Left ventricle myocardium inferior (tissue), 1 donor: ENCODE measurements at regions not wholly inside any gene's neighbourhood (a gene's known extent, or its start where the extent isn't known, plus 50 kb on each side); places are given as distances from the start of the nearest gene placed in this dataset.

ENCODE experiments used
- DNase-seq: peaks from one replicate; pipeline ENCODE4 v3.0.0-alpha.2; 2020
- H3K27ac ChIP-seq: fragments of 200-600 bp; replicated peaks from 2 replicates; pipeline ENCODE4 v1.8.0; 2021
- H3K27me3 ChIP-seq: fragments of 200-600 bp; 2 replicates; pipeline ENCODE4 v1.8.0; 2021; ENCODE audit warnings: low read depth
- H3K36me3 ChIP-seq: fragments of 200-600 bp; 2 replicates; pipeline ENCODE4 v1.8.0; 2021
- H3K4me1 ChIP-seq: fragments of 200-600 bp; 2 replicates; pipeline ENCODE4 v1.8.0; 2021
- H3K4me3 ChIP-seq: fragments of 200-600 bp; 2 replicates; pipeline ENCODE4 v1.8.0; 2021; ENCODE audit warnings: mild to moderate bottlenecking, moderate library complexity
- H3K9me3 ChIP-seq: fragments of 200-600 bp; replicated peaks from 2 replicates; pipeline ENCODE4 v1.8.0; 2021
- intact Hi-C: fragments of 100-400 bp; cut with micrococcal nuclease; formaldehyde crosslinking; loops from one replicate; pipeline ENCODE4 v1.11.0; 2022
- TF ChIP-seq, protein P1 (sequence below): fragments of 200-600 bp; IDR thresholded peaks from 2 replicates; pipeline ENCODE4 v1.8.0; 2021; ENCODE audit warnings: antibody characterized with exemption, mild to moderate bottlenecking, borderline replicate concordance
- donor health status: DM: no; HTN: yes; CAD: no; lungs with severe emphysema.

DNA sequence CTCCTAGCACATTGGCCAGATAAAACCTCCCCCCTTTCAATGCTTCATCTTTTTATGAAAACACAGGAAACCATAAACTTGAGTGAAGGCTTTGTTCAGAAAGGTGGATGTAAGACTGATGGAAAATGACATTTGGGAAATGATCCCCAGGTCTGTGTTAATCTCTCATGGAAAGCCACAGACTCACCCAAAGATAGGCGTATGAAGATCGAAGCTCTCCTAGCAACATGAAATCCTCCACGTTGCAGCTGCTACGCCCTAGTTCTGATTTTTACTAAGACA is 63.4 kb upstream of the PTGR2 start:
- Histone ChIP-seq H3K27me3 (no peaks in the 10 kb centered on the region), H3K4me1 (peaks cover 73% of the 10 kb centered on the region), H3K36me3 (no peaks in the 10 kb centered on the region), H3K27ac (peak overlapping the region; percentile 99), H3K4me3 (peak overlapping the region; percentile 80), H3K9me3 (no peaks in the 10 kb centered on the region)
- intact Hi-C loops = loop anchor here (5.0 kb wide), 1 partner anchor 36 kb away; no protein-coding TSS in a partner anchor
- TF ChIP-seq, protein P1, sequence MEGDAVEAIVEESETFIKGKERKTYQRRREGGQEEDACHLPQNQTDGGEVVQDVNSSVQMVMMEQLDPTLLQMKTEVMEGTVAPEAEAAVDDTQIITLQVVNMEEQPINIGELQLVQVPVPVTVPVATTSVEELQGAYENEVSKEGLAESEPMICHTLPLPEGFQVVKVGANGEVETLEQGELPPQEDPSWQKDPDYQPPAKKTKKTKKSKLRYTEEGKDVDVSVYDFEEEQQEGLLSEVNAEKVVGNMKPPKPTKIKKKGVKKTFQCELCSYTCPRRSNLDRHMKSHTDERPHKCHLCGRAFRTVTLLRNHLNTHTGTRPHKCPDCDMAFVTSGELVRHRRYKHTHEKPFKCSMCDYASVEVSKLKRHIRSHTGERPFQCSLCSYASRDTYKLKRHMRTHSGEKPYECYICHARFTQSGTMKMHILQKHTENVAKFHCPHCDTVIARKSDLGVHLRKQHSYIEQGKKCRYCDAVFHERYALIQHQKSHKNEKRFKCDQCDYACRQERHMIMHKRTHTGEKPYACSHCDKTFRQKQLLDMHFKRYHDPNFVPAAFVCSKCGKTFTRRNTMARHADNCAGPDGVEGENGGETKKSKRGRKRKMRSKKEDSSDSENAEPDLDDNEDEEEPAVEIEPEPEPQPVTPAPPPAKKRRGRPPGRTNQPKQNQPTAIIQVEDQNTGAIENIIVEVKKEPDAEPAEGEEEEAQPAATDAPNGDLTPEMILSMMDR = no peak
- DNase-seq = no peak

DNA sequence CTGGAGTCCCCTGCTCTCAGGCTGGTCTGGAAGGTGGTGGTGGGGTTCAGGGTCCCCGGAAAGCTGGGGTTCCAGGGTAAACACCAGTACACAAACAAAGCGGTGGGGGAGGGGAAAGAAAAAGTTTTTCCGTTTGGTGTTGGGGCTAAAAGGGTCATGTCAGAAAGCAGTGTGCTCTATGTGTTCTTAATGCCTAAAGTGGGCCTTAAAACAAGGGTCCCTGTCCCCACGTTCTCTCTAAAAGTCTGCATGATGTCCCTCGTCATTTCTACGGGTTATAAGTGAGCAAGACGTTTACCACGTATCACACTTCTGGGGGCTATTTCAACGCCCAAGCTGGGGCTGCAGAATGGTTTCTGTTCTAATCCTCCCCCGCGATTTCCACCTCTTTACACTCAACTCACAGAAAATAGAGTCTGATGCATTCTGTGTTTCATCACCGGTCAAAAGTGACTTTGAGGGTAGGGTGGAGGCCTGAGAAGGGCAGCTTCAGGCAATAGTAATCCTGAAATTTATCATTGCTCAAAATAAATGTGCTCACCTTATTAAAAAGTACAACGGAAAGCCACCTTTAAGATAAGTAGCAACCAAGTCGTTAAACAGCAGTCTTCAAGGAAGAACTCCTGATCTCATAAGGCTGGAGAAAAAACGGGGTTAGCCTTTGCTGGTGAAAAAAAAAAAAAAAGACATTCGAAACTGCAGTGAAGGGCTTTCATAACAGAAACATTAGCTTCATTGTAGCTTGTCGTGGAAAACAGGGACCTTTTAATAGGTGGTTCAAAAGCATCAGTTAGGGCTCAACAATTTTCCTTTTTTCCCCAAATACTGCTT is 63.9 kb upstream of the PTGR2 start:
- H3K27me3 ChIP-seq = no peaks in the 10 kb centered on the region
- no peaks in the 10 kb centered on the region for H3K36me3 ChIP-seq
- no peak for DNase-seq
- peaks cover 76% of the 10 kb centered on the region for H3K4me1 ChIP-seq
- peak overlapping the region; percentile 80 for H3K4me3 ChIP-seq
- intact Hi-C loops = loop anchor here (5.0 kb wide), 1 partner anchor 35 kb away; no protein-coding TSS in a partner anchor
- peak overlapping the region; percentile 99 for H3K27ac ChIP-seq
- no peaks in the 10 kb centered on the region for H3K9me3 ChIP-seq
- TF ChIP-seq, protein P1 = no peak

DNA sequence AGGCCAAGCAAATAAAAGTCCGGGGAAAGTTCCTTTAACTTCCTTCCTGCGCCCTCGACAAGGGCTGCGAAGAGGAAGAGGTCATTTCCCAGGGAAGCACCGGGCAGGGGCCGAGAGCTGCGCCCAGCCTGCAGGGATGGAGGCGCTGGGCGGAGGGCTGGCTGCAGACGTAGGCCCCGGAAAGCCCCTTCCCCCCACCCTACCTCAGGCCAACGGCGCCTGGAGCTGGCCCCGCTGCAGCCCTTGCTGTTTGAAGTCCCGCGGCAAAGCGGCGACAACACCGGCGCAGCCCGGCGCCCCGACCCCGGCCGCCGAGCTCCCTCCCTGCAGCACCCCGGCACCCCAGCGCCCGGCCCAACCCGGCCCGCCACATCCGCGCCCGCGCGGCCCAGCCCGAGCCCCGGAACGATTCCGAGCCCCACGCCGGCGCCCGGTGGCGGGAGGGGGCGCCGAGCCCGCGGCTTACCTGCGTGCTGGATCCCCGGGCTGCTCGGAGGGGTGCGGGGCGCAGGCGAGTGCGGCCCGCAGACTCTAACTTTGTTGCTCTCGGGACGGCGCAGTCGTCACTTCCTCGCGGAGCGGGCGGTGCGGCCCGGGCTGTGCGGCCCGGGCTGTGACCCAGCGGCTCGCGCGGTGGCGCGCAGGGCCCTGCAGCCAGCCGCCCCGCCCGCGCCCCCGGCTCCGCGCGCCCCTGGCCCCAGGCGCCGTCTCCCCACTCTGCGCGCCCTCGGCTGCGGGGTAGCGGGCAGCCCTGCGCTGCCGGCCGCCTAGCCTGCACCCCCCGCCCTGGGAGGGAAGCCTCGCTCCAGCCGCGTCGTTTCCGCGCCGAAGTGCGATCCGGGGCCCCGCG is 64.8 kb upstream of the PTGR2 start:
- no peaks in the 10 kb centered on the region for H3K27me3 ChIP-seq
- TF ChIP-seq, protein P1 = no peak
- H3K27ac ChIP-seq = peak overlapping the region; percentile 99
- intact Hi-C loops = loop anchor here (5.0 kb wide), 1 partner anchor 35 kb away; no protein-coding TSS in a partner anchor
- DNase-seq = peak; percentile 78
- no peaks in the 10 kb centered on the region for H3K9me3 ChIP-seq
- peaks cover 84% of the 10 kb centered on the region for H3K4me1 ChIP-seq
- peak overlapping the region; percentile 80 for H3K4me3 ChIP-seq
- no peaks in the 10 kb centered on the region for H3K36me3 ChIP-seq

DNA sequence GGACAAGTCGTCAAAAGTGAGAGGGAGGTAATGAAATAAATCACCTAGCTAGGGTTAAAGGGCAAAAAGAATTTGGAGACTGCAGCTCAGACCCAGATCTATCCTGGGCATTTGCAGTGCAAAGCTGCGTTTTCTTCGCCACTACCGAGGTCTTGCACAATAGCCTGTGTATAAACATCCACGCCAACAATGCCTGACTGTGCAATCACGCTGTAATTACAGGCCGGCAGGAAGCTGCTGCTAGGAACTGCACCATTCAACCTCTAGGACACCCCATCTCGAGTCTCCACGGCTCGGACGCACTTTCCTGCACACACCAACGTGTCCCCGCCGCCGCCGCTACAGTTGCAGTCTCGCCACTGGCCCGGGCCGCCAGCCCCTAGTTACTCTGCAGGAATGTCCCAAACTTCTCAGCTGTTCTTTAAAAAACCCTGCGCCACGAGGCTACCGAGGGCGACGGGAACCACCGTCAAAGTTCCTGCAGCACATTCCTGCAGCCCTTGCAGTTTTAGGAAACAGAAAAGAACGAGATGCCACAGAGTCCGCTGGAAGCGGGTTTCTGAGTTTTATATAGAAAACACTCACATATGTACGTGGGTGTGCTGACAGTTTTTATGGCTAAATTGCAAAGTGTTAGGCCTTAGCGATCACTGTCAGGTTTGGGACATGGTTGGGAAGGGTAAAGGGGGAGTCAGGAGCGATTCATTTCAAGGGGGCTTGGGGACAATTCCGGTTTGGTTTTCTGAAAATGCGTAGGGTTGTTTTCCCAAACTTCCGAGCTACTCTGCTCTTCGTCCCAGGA is 65.6 kb upstream of the PTGR2 start:
- DNase-seq = peak; percentile 70
- Histone ChIP-seq H3K4me3 (peak overlapping the region; percentile 80), H3K27me3 (no peaks in the 10 kb centered on the region), H3K36me3 (no peaks in the 10 kb centered on the region), H3K9me3 (no peaks in the 10 kb centered on the region), H3K4me1 (peaks cover 91% of the 10 kb centered on the region), H3K27ac (peak overlapping the region; percentile 99)
- TF ChIP-seq, protein P1 = peak; percentile 53
- intact Hi-C loops = loop anchor here (5.0 kb wide), 1 partner anchor 34 kb away; no protein-coding TSS in a partner anchor

DNA sequence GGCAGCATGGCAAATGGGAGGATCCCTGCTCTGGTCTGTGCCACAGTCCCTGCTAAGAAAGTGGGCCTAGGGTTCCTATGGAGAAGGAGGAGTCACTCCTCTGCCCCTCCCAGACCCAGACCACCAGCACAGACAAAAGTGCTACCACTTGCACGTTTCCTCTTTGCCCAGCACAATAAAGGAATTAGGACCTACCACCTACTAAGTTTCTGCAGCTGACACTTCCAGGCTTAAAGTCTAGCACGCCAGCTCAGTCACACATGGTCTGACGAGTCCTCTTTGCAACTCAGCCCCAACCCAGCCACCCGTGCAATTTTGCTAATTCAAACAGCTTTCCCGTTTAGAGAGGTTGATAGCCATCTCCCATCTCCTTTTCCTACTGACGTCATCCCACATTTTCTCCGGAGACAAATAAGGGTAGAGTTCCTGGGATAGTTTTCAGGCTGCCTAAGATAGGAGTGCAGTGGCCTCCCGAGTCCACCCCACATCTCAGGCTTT is 66.2 kb upstream of the PTGR2 start:
- no peaks in the 10 kb centered on the region for H3K9me3 ChIP-seq
- H3K27me3 ChIP-seq = no peaks in the 10 kb centered on the region
- intact Hi-C loops = loop anchor here (5.0 kb wide), 1 partner anchor 33 kb away; no protein-coding TSS in a partner anchor
- DNase-seq = no peak
- peak overlapping the region; percentile 99 for H3K27ac ChIP-seq
- no peaks in the 10 kb centered on the region for H3K36me3 ChIP-seq
- peak overlapping the region; percentile 80 for H3K4me3 ChIP-seq
- TF ChIP-seq, protein P1 = no peak
- peaks cover 91% of the 10 kb centered on the region for H3K4me1 ChIP-seq
